Hematopoietic multipotent progenitor cell treated with erythropoietin and hydrocortisone succinate and interleukin-3 and kit ligand, for 8 days (in vitro differentiated cells): ENCODE measurements at regions not wholly inside any gene's neighbourhood (a gene's known extent, or its start where the extent isn't known, plus 50 kb on each side); places are given as distances from the start of the nearest gene placed in this dataset.

Experiments
- DNase-seq: peaks from one replicate; pipeline ENCODE4 v3.0.0-alpha.2; 2015

DNA sequence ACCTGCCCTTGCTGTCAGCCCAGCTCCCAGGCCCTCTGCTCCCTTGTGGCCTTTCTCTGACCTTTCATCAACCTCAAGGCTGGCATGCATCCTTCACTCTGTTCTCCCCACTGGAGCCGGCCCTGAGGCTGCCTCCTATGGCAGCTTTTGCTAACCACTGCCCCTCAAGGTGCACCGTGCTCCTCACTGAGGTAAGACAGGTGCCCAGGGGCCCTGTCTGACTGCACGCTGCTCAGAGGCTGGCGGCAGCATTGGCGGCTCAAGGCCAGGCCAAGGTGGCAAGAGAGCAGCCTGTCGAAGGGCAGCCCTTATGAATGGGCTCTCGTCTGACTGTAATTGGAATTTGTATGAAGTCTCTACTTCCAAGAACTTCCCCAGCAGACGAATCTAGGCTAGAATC, 172.6 kb downstream of the ZNF248 start:
- no peak for DNase-seq

DNA sequence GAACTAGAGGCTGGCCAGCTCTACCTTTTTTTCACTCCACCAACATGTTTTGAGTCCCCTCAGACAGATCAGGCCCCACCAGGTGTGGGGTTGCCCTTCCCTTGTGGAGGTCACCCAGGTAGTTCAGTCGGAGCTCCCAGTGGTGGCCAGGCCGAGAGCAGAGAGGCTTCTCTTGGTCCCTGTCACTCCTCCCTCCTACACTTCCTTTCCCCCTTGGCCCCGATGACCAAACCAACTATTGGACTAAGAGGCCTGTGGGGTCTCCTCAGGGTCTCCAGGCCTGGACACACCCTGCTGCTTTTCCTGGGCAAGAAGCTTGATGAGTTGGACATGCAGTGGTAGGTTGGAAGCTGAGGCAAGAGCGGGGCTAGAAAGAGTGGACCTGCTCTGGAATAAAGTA, 174.8 kb downstream of the ZNF248 start:
- no peak for DNase-seq

DNA sequence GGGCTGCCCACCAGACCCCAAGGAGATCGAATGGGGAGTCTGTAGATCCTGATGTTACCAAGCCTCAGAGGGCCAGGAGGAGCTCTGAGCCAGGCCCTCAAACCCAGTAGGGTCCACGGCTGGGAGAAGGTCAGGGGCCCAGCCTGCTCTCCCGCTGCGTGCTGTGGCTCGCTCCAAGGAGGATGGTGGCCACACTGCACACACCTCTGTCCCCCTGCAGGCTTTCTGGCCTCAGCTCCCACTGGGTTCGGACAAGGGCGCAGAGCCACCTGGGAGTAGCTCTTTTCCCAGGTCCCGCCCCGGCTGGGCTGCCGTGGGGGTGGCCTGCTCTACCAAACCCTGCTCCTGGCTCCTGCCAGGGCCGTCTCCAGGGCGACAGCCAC, 175.8 kb downstream of the ZNF248 start:
- no peak for DNase-seq

DNA sequence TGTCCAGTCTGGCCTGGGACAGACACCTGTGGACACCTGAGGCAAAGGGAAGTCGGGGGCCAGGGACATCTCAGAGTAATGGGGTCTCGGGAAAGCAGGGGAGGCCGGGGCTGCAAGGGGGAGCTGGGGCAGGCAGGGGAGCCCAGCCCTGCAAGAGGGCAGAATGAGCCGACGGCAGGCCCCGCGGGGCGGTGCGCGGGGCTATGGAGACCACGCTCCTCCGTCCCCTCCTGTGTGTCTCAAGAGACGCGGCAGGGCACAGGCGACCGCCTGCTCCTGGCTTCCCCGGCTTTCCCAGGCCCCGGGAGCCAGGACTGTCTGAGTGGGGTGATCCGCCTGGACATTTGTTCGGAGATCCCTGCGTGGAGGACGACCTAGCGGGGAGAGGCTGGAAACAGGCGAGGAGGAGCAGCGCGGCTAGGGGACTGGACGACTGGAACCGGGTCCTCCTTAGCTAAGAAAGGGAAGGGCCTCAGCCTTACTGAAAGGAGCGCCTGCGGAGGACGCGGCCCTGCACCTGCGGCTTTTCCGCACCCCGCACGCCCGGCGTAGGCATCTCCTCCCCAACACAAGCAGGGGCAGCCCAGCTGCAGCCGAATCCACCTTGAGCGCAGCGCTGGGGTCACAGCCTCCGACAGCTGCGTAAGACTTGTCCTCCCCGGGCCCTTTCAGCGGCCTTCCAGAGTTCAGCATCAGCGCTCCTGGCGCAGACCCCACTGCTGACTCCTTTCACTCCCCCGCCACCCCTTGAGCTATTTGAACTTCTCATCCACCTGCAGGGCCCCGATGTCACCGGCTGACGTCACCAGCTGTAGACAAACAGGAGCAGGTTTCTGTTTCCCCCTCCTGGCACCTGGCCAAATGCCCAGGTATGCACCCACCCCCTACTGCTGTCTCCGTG, 176.4 kb downstream of the ZNF248 start:
- no peak for DNase-seq

DNA sequence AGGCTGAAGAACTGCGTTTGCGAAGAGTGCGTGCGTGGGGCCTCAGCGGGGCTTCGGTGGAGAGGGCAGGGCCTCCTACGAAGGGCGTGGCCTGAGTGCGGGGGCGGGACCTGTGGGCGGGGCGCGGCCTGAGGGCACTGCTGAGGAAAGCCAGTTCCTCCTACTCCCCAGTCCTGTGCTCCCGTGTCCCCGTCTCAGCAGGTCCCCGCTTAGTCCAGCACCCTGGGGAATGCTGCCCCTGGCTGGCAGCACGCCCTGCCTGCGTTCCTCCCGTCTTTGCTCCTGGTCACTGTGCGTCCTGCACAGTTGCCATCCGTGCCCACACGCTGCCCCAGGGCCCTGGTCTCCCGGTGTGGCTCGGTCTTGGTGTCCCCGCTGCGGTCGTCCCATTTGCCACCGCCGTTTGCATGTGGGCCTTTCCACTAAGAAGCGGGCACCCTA, 177.1 kb downstream of the ZNF248 start:
- DNase-seq, result no peak

DNA sequence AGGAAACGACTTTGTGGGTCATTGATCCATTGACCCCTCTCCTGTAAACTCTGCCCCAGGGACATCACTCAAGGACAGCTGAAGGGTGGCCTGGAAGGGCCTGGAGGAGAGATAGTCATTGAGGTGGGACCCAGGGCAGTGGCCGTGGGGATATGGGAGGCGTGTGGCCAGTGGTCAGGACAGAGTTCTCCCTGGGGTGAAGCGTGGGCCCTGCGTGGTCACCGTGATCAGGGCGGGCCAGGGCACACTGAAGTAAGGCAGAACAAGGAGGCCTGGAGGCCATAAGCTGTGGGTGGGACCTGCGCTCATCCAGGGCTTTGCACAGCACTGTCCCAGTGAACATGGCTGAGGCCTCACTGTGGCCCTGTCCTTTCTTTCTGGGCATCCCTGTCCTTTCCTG, 177.9 kb downstream of the ZNF248 start:
- no peak for DNase-seq

DNA sequence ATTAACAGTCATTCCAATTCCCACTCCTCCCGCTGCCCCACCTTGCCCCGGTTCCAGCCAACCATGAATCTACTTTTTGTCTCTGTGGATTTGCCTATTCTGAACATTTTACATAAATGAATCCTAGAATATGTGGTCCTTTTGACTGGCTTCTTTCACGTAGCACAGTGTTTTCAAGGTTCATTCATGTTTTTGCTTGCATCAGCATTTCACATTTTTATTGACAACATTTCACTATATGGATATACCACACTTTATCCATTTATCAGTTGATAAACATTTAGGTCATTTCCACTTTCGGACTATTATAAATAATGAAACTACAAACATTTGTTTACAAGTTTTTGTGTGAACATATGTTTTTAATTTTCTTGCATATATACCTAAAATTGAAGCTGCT, 182.0 kb downstream of the ZNF248 start:
- DNase-seq, result no peak

DNA sequence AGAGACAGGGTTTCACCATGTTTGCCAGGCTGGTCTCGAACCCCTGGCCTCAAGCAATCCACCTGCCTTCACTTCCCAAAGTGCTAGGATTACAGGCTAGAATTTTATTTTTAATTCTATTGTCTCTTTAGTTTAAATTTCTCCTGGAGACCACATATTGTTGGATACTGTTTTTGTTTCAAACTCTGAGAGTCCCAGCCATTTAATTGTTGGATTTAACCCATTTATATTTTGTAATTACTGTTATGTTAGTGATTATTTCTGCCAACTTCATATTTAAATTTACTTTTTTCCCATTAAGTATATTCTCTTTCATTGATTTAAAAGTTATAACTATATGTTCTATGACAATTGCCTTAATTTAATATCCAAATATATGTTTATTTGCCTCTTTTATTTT, 185.6 kb downstream of the ZNF248 start:
- no peak for DNase-seq

DNA sequence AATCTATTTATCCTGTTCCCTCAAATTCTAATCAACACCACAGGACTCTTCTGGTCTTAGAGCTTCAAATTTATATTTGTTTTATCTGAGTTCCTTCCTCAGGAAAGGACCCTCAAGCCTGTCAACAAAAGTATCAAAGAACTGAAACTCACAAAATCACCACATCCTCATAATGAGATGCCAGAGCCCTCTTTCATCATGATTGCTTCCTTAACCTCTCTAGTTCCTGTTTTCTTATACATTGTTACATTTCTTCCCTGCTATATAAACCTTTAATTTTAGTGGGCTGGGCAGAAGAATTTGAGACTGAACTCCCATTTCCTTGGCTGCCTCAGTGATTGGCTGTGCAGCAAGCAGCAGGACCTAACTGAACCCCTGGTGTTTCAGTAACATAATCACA, 189.7 kb downstream of the ZNF248 start:
- no peak for DNase-seq

DNA sequence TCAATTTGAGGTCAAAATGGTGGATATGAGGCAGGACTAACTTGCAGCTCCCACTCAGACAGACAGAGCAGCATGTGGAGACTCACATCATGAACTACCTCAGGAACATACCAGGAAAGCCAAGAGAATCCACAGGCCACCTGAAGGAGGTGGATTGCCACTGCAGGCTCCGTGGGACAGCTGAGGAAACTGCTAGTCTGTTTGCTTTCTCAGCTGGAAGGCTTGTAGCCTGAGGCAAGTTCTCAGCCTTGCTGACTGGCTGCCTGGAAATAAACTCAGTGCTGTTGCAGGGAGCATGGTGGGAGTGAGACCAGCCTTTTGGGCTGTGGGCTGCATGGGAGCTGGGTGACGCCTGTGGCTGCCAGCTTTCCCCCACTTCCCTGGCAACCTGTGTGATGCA, 202.9 kb downstream of the ZNF248 start:
- no peak for DNase-seq

DNA sequence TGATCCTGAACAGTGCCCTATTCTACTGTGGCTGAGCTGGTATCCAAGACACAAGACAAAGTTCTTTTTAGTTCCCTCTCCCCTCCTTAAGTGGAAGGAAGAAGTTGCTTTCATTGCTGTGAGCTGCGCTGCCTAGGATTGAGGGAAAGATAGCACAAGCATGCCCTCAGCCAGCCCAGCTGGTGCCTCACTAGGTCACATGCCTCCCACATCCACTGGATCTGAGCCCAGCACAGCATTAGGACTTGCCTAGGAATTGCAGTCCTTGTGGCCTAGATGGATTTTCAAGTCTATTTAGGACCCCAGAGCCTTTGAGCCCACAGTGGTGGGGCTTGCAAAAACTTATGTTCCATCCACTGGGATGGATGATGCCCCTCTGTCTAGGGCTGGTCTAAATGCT, 214.2 kb downstream of the ZNF248 start:
- DNase-seq, result no peak

DNA sequence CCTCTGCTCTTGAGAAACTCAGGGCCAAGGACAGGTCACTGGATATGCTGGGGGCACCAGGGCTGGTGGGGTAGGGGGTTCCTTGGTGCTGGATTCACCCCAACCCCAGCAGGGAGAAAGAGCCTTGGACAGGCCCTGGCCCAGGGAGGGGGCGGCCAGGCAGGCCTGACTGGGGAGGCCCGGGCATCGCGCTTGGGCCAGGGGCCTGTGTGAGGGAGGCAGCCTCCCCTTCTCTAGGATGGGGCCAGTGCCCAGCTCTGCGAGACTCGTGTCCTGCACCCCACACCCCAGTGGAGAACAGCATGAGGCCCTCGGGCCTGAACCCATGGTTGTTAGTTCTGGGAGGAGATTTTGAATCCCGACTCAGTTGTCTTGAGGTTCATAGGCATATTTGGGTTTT, 217.1 kb downstream of the ZNF248 start:
- DNase-seq, result no peak

DNA sequence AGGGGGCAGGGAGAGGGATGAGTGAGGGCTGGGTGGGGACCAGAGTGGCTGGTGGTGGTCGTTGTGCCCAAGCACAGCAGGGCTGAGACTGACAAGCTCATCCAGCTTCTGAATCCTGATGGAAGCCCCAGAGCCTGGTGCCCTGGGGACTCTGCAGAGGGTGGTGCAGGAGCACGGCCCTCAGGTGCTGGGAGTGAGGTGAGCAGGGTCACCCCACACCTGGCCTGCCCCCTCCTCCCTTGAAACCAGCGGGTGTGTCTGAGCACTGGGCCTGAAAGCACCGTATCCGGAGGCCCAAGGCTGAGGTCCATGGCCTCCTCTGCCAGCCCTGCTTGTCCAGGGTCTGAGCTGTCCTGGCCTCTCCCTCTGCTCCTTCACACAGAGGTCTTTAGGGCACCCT, 218.2 kb downstream of the ZNF248 start:
- no peak for DNase-seq

DNA sequence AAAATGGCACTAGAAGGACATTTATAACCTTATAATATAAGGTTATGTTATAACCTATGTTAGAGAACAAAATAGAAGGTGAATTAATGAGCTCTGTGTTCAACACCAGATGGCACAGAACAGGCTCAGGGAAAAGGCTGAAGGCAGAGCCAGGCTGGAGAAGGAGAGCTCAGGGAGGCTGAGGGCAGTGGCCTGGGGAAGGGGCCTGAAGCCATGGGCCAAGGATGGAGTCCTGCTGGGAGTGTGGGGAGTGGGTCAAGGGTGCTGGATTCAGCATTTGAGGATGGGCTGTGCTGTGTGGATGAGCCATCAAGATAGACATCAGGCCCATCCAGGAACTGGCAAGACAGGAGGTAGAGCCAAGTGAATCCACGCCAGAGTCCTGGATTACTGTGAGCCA, 218.8 kb downstream of the ZNF248 start:
- DNase-seq, result no peak

DNA sequence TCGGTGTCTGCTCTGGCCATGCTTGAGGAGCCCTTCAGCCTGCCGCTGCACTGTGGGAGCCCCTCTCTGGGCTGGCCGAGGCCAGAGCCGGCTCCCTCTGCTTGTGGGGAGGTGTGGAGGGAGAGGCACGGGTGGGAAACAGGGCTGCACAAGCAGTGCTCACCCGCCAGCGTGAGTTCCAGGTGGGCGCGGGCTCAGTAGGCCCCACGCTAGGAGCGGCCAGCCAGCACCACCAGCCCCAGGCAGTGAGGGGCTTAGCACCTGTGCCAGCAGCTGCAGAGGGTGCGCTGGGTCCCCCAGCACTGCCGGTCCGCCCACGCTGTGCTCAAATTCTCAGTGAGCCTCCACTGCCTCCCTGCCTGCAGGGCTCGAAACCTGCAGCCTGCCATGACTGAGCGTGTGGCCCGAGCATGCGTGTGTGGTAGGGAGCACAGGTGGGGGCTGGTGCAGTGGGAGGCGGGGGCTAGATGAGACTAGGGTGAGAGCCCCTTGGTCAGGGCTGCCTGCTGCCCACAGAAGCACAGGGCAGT, 223.0 kb downstream of the ZNF248 start:
- DNase-seq, result no peak

DNA sequence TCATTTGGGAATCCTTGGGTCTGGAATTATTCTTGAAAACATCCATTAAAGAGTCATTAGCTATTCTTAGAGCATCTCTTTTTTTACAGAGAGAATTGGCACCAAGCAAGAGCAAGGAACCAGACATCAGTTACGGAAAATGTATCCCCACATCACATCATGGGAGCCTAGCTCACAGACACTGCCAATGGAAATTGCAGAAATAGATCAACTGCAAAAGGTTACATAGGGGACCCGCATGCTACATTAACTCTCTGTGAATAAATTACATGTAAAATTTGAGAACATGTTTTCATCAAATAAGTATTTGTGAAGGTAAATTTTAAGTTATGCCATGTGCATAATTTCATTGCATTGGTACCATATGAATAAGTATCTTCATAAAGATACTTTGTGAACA, 224.8 kb downstream of the ZNF248 start:
- DNase-seq, result no peak

DNA sequence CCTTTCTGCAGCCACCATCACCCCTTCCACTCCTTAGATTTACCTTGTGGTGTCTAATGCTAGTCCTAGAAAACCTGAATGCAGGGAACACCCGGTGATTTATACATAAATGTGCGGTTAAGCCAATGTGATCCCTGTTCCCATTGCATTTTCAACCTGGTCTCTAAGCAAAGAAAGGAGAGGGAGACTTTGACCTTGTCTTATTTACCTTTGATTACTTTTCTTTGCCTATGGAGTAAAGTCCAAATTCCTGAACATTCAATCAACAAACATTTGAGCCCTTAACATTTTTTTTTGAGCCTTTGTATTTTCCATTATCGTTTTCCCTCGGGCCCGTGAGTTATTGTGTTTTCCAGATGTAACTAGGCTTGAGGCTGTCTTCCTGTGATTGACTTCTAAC, 233.9 kb downstream of the ZNF248 start:
- DNase-seq, result no peak

DNA sequence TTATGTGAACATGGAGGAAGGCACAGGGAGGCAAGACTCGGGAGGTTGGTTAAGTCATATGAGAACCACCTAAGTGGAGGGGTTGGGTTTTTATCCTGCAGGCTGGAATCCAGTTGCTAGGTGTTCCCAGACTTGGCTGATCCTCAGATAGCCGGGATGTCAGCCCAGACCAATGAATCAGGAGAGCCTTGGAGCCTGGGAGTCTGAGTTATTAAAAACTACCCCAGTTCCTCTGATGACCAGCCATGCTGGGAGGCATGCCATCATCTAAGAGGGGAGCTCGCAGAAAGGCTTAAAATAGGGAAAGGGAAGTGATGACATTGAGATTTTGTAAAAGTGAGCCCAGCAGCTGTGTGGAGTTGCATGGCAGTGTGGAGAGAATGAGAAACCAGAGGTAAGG, 238.1 kb downstream of the ZNF248 start:
- DNase-seq, result no peak

DNA sequence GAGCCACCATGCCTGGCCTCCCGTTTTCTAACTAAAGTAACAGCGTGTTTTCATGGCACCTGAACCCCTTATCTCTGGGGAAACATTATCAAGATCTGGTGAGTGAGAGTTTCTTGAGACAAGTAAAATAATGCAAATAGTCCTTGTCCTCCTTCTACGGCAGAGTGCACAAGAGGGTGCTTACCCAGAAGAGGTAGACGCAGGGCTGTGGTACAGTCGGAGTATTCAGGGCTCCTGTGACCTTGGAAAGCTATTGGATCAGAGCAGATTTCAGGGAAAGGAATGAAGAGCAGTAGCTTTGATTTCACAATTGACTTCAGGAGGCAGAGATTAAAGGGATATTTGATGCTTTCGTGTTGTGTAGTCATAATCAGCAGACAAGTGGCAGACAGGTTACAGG, 269.1 kb downstream of the ZNF248 start:
- no peak for DNase-seq

DNA sequence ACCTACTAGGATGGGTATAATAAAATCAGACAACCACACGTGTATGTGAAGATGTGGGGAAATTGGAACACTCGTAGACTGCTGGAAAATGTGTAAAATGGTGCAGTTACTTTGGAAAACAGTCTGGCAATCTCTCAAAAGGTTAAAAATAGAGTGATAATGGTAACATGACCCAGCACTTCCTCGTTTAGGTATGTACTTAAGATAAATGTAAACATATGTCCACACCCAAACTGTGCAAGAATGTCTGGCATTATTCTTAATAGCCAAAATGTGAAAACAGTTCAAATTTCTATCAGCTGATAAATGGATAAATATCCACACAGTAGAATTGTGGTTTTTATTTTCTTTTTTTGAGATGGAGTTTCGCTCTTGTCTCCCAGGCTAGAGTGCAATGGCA, 272.8 kb downstream of the ZNF248 start:
- no peak for DNase-seq

DNA sequence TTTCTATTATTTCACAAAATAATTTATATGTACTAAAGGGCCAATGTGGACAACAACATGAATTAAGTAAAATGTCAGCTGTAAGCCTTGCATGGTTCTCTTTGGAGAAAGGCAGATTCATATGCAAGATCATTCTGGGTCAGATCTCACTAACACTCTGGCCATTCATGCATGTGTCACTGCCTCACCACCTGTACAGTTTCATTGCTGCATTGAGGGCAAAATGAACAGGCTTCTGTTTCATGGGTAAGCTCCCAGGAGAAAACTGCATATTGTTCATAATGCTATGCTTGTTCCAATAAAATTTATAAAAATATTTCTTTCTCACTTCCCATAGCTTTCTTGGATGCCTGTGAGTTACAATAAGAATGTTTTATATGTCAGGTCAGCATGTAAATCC, 275.2 kb downstream of the ZNF248 start:
- DNase-seq, result no peak

DNA sequence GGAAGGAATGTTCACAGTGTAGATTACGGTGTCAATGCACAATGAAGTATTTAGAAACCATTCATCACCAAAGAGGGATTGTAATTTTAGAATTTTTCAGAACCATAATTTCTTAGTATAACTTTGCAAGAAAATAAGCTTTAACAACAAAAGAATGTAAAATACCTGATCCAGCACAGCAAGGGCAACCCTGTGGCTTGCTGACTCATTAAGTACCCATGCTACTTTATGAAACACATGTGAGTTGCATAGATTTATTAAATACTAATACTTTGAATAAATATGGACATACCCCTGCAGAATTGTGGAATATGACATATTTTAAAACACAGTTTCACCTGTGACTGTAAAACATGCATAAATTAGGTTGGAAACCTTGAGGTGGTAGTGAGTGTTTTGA, 281.3 kb downstream of the ZNF248 start:
- no peak for DNase-seq

DNA sequence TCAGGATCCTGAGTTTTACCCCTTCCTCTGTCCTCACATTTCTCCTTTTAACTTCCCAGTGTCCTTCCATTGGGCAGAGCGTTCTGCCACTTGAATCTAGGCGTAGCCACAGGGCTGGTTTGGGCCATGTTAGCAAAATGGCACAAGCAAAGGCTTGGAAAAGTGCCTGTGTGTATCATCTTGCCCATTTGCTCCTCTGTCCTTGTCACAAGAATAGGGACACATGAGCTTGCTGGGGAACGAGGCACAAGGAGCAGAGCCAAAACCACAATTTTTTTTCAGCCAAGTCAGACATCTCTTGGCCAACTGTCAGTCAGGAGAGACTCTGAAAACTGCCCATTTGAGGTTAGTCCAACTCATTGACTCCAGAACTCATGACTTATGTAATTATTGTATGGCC, 285.2 kb downstream of the ZNF248 start:
- no peak for DNase-seq

DNA sequence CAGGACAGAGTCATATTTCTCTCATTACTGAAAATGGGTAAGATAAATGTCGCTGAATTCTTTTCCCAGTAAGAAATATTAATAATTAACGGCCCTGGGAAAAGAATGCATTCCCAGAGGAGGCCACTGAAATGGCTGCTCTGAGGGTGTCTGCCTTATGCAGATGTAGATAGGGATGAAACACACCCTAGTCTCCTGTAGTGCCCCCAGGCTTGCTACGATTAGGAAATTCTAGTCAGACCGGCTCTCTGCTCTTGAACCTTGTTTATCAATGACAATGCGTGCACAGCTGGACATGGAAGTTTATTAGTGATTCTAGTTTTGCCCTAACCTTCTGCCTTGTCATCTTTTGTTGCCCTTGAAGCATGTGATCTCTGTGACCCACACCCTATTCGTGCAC, 291.1 kb downstream of the ZNF248 start:
- DNase-seq, result no peak

DNA sequence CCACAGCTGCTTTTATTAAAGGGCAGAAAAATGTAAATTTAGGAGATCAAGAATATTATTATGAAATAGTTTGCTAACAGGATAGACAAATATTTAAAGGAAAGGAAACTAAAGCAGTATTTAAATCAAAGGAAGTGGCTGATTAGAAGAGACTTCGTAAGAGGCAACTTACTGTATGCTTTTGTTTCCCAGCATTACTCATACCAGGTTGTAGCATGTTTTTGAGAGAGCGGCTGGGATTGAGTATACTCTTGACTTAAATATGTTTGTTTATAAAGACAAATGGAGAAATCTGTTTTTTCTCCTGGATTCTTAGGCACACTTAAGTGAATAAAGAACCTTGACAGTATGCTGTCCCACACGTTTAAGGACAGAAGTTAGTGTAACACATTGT, 293.7 kb downstream of the ZNF248 start:
- DNase-seq, result no peak
